ENCODE measurements at regions not wholly inside any gene's neighbourhood (a gene's known extent, or its start where the extent isn't known, plus 50 kb on each side); places are given as distances from the start of the nearest gene placed in this dataset.

DNA sequence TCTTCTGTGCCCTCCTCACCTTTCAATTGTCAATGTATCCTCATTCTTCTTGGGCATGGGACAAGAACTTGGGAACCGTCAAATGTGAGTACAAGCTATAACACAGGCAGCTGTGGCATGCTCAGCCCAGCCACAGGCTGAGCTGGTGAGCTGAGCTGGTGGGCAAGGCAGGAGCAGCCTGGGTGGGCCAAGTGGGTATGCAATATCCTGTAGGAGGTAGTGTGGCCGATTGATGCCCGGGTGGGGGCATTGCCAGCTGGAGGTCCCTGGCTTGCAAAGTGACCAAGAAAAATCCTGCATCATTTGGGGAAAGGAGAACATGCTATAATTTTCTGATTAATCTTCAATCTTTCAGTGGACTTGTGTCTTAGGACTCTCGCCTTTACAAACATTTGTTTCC, 507.2 kb upstream of the SLC10A2 start:
- H3K36me3 ChIP-seq (replicated peaks) = no peaks in the 10 kb centered on the region
- TF ChIP-seq CTCF (IDR thresholded peaks at IDR 0.05; ENCODE audit: low read depth, low read length, missing control alignments) = no peak
- no peak overlapping the region for H3K4me3 ChIP-seq (ENCODE audit: low read depth, low read length)
- in situ Hi-C loops (cut with HindIII; ENCODE audit: low pct_ligation_motif_present, low sequenced_read_pairs) = no loop called here
- H3K27ac ChIP-seq = no peak overlapping the region
- DNase-seq = no peak
- H3K27me3 ChIP-seq (replicated peaks) = no peaks in the 10 kb centered on the region

- H3K36me3 ChIP-seq (replicated peaks) = no peaks in the 10 kb centered on the region
- no peaks in the 10 kb centered on the region for H3K27me3 ChIP-seq (replicated peaks)
- in situ Hi-C loops (cut with HindIII; ENCODE audit: low pct_ligation_motif_present, low sequenced_read_pairs) = no loop called here
- DNase-seq = no peak
- H3K27ac ChIP-seq = no peak overlapping the region
- no peak overlapping the region for H3K4me3 ChIP-seq (ENCODE audit: low read depth, low read length)
- TF ChIP-seq CTCF (IDR thresholded peaks at IDR 0.05; ENCODE audit: low read depth, low read length, missing control alignments) = no peak
Measured at GRCh38 chr13:103568314-103568713, 502.1 kb upstream of the SLC10A2 start.

GRCh38 chr13:103557878-103558277, 491.7 kb upstream of the SLC10A2 start:
- Histone ChIP-seq H3K27me3 (replicated peaks) (no peaks in the 10 kb centered on the region), H3K27ac (no peak overlapping the region), H3K4me3 (ENCODE audit: low read depth, low read length) (no peak overlapping the region), H3K36me3 (replicated peaks) (no peaks in the 10 kb centered on the region)
- no peak for TF ChIP-seq CTCF (IDR thresholded peaks at IDR 0.05; ENCODE audit: low read depth, low read length, missing control alignments)
- in situ Hi-C loops (cut with HindIII; ENCODE audit: low pct_ligation_motif_present, low sequenced_read_pairs) = no loop called here
- DNase-seq = no peak

DNA sequence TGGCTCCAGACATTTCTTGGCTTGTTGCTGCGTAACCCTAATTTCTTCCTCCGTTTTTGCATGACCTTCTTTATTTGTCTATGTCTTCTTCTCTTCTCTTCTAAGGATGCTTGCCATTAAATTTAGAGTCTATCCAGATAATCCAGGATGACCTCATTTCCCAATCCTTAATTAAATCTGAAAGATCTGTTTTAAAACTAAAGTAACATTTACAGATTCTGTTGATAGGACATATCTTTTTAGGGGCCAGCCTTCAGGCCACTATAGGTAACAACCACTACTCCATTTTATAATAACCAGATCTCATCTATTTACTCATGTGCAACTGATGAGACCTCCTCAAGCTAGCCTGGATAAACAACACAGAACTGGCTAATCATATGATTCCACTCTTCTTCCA, 490.5 kb upstream of the SLC10A2 start:
- H3K36me3 ChIP-seq (replicated peaks) = no peaks in the 10 kb centered on the region
- in situ Hi-C loops (cut with HindIII; ENCODE audit: low pct_ligation_motif_present, low sequenced_read_pairs) = no loop called here

DNA sequence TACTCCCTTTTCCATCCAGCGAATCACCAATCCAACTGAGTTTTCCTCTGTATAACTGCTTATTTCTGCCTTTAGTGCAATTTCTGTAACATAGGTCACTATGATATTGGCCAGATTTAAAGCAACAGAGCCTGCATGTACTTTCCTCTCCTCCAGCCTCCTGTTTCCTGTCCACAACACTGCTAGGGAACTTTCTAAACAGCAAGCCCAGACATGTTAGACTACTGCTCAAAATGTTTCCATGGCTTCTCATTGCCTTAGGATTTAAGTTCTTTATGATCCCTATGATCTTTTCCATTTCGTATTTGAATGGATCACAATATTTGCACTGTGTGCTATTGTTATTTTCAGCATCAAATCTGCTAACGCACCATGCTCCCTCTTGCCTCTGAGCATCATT, 481.7 kb upstream of the SLC10A2 start:
- no peak for DNase-seq
- no peak overlapping the region for H3K27ac ChIP-seq
- in situ Hi-C loops (cut with HindIII; ENCODE audit: low pct_ligation_motif_present, low sequenced_read_pairs) = no loop called here
- H3K4me3 ChIP-seq (ENCODE audit: low read depth, low read length) = no peak overlapping the region
- no peaks in the 10 kb centered on the region for H3K36me3 ChIP-seq (replicated peaks)
- no peaks in the 10 kb centered on the region for H3K27me3 ChIP-seq (replicated peaks)
- TF ChIP-seq CTCF (IDR thresholded peaks at IDR 0.05; ENCODE audit: low read depth, low read length, missing control alignments) = no peak

More for the DNA sequence above, 490.5 kb upstream of the SLC10A2 start:
- DNase-seq = no peak
- no peaks in the 10 kb centered on the region for H3K27me3 ChIP-seq (replicated peaks)
- H3K27ac ChIP-seq = no peak overlapping the region
- no peak overlapping the region for H3K4me3 ChIP-seq (ENCODE audit: low read depth, low read length)
- no peak for TF ChIP-seq CTCF (IDR thresholded peaks at IDR 0.05; ENCODE audit: low read depth, low read length, missing control alignments)

- H3K27me3 ChIP-seq (replicated peaks) = no peaks in the 10 kb centered on the region
- no peak for DNase-seq
- H3K36me3 ChIP-seq (replicated peaks) = no peaks in the 10 kb centered on the region
- no peak overlapping the region for H3K27ac ChIP-seq
- no peak overlapping the region for H3K4me3 ChIP-seq (ENCODE audit: low read depth, low read length)
- TF ChIP-seq CTCF (IDR thresholded peaks at IDR 0.05; ENCODE audit: low read depth, low read length, missing control alignments) = no peak
- in situ Hi-C loops (cut with HindIII; ENCODE audit: low pct_ligation_motif_present, low sequenced_read_pairs) = no loop called here
Measured at GRCh38 chr13:103546271-103546670, 480.1 kb upstream of the SLC10A2 start.

All from brain microvascular endothelial cell (primary cell).